ENCODE measurements at regions not wholly inside any gene's neighbourhood (a gene's known extent, or its start where the extent isn't known, plus 50 kb on each side); places are given as distances from the start of the nearest gene placed in this dataset.
"Not testable (repeated sequence)": the region's sequence is repeated elsewhere in the genome, so short reads cannot be mapped to it uniquely, and the experiment has no call there.

- H3K4me3 ChIP-seq (ENCODE audit: low read depth, low read length), result no peak overlapping the region
- DNase-seq (ENCODE audit: low read depth), result no peak
- TF ChIP-seq CTCF (IDR thresholded peaks at IDR 0.05; ENCODE audit: insufficient read depth, low read depth, low read length), result no peak
Observed at GRCh38 chr16:51985126-51985525, 561.8 kb downstream of the TOX3 start.

- no peak for DNase-seq (ENCODE audit: low read depth)
- no peak overlapping the region for H3K4me3 ChIP-seq (ENCODE audit: low read depth, low read length)
- no peak for TF ChIP-seq CTCF (IDR thresholded peaks at IDR 0.05; ENCODE audit: insufficient read depth, low read depth, low read length)
Observed at GRCh38 chr16:51984395-51984794, 562.5 kb downstream of the TOX3 start.

- DNase-seq (ENCODE audit: low read depth), result peak; percentile 82
- TF ChIP-seq CTCF (IDR thresholded peaks at IDR 0.05; ENCODE audit: insufficient read depth, low read depth, low read length), result peak; percentile 71
- H3K4me3 ChIP-seq (ENCODE audit: low read depth, low read length), result no peak overlapping the region
Observed at GRCh38 chr16:51982715-51983680, 563.9 kb downstream of the TOX3 start.

GRCh38 chr16:51981725-51982124 is 565.2 kb downstream of the TOX3 start:
- no peak for TF ChIP-seq CTCF (IDR thresholded peaks at IDR 0.05; ENCODE audit: insufficient read depth, low read depth, low read length)
- no peak for DNase-seq (ENCODE audit: low read depth)
- no peak overlapping the region for H3K4me3 ChIP-seq (ENCODE audit: low read depth, low read length)

- H3K4me3 ChIP-seq (ENCODE audit: low read depth, low read length); DNase-seq (ENCODE audit: low read depth): not testable (repeated sequence)
Observed at GRCh38 chr16:51977506-51977905, 569.4 kb downstream of the TOX3 start.

- peak; percentile 70 for TF ChIP-seq CTCF (IDR thresholded peaks at IDR 0.05; ENCODE audit: insufficient read depth, low read depth, low read length)
- H3K4me3 ChIP-seq (ENCODE audit: low read depth, low read length), result no peak overlapping the region
- peak; percentile 53 for DNase-seq (ENCODE audit: low read depth)
Observed at GRCh38 chr16:51971184-51971583, 575.8 kb downstream of the TOX3 start.

- DNase-seq (ENCODE audit: low read depth), result peak; percentile 68
- TF ChIP-seq CTCF (IDR thresholded peaks at IDR 0.05; ENCODE audit: insufficient read depth, low read depth, low read length), result no peak
- H3K4me3 ChIP-seq (ENCODE audit: low read depth, low read length), result no peak overlapping the region
Observed at GRCh38 chr16:51968749-51969148, 578.2 kb downstream of the TOX3 start.
